ENCODE measurements at regions not wholly inside any gene's neighbourhood (a gene's known extent, or its start where the extent isn't known, plus 50 kb on each side); places are given as distances from the start of the nearest gene placed in this dataset.

GRCh38 chr22:48558016-48558415 is 1269.7 kb downstream of the BRD1 start:
- no peak for DNase-seq (ENCODE audit: low spot score)

GRCh38 chr22:48557473-48557872 is 1270.2 kb downstream of the BRD1 start:
- intact Hi-C loops (cut with DNase I), result no loop called here
- DNase-seq (ENCODE audit: low spot score), result no peak

More at GRCh38 chr22:48558016-48558415, 1269.7 kb downstream of the BRD1 start:
- intact Hi-C loops (cut with DNase I), result no loop called here

DNA sequence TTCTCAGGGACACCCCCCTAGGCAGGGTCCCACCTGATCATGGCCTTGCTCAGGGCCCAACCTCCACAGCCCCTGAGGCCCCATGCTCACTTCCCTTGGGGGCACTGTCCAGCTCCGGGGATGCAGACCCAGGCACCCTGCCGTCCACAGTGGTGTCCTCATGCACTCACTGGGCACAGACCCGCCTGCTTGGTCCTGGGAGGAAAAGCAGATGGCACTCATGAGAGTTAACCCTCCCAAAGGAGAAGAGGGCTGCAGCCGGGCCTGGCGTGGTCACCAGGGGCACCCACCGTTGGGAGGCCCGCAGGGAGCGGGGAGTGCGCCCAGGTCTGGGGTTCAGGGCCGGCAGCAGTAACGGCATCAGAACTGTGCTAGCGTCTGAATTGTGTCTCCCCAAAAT is 1270.9 kb downstream of the BRD1 start:
- intact Hi-C loops (cut with DNase I), result no loop called here
- DNase-seq (ENCODE audit: low spot score), result no peak

GRCh38 chr22:48556222-48556621 is 1271.5 kb downstream of the BRD1 start:
- intact Hi-C loops (cut with DNase I), result no loop called here
- no peak for DNase-seq (ENCODE audit: low spot score)

- DNase-seq (ENCODE audit: low spot score), result no peak
- intact Hi-C loops (cut with DNase I), result no loop called here
These were observed 1272.1 kb downstream of the BRD1 start for GRCh38 chr22:48555606-48556005.

GRCh38 chr22:48554893-48555572 is 1272.6 kb downstream of the BRD1 start:
- intact Hi-C loops (cut with DNase I), result no loop called here
- no peak for DNase-seq (ENCODE audit: low spot score)

GRCh38 chr22:48553694-48554308 is 1273.9 kb downstream of the BRD1 start:
- no peak for DNase-seq (ENCODE audit: low spot score)
- intact Hi-C loops (cut with DNase I), result no loop called here

GRCh38 chr22:48553119-48553518 is 1274.6 kb downstream of the BRD1 start:
- DNase-seq (ENCODE audit: low spot score), result no peak
- intact Hi-C loops (cut with DNase I), result no loop called here

DNA sequence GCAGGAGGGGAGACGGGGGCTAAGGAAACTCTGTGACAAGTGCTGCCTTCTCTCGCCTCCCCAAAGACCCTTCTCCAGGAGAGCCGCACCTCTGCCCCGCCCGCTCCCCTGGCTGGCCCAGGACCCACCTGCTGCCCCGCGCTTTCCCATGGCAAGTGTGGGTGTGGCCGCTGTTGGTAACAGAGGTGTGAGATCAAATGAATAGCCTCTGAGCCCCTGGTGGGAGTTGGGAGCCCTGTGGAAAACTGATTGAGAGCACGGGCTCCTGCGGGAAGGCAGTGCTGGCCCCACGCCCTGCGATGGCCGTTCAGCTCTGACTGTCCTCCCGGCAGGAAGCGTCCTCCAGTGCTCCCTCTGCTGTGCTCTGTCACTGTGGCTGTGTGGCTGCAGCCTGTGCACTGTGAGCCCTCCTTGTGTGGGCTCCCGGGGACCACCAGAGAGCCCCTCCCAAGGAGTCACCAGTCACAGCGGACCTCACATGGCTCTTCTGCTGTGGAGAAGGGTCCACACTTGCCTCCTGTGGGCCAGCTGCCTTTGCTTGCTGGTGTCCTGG is 1275.9 kb downstream of the BRD1 start:
- intact Hi-C loops (cut with DNase I), result no loop called here
- DNase-seq (ENCODE audit: low spot score), result no peak

- no peak for DNase-seq (ENCODE audit: low spot score)
- intact Hi-C loops (cut with DNase I), result no loop called here
These were observed 1276.6 kb downstream of the BRD1 start for GRCh38 chr22:48551061-48551460.

- intact Hi-C loops (cut with DNase I), result loop anchor here in 1 of 2 donors (5.0 kb wide), 1 partner anchor 256 kb away; no protein-coding TSS in a partner anchor
- DNase-seq (ENCODE audit: low spot score), result no peak
These were observed 1279.3 kb downstream of the BRD1 start for GRCh38 chr22:48548391-48548790.

DNA sequence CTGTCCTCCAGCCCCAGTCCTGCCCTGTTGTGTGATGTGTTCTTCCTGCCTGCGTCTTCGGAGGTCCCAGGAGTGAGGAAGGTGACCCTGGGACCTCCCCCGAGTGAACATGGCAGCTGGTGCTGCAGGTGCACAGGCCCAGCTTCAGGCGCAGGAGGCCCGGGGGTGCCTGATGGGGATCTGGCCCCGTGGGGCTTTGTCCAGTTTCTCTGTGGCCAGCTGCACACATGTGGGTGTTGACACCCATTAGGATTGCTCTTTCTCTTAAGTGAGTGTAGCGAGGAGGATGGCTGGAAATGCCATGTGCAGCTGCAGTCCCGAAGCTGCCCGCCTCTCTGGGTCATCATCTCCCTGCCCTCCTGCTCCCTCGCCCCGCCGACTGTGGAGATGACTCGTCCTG is 1279.7 kb downstream of the BRD1 start:
- intact Hi-C loops (cut with DNase I), result loop anchor here in 1 of 2 donors (5.0 kb wide), 1 partner anchor 256 kb away; no protein-coding TSS in a partner anchor
- no peak for DNase-seq (ENCODE audit: low spot score)

GRCh38 chr22:48546653-48547424 is 1280.8 kb downstream of the BRD1 start:
- DNase-seq (ENCODE audit: low spot score), result no peak
- intact Hi-C loops (cut with DNase I), result loop anchor here in 1 of 2 donors (5.0 kb wide), 1 partner anchor 255 kb away; no protein-coding TSS in a partner anchor

DNA sequence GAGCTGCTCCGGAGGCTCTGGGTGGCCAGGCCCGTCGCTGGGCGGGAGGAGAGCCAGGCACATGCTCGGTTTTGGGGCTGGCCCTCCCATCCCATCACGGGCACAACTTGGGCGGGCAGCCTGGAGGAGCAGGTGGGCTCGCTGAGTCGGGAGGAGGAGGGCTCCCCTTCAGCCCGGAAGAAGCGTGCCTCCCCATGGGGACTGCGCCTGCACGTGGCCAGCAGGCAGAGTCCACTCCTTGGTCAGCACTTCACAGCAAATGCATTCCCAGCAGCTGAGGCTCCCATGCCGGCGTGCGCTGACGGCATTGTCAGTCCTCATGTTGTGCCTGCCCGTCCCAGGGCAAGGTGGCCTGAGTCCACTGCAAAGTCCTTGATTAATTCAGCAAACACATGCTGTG is 1281.7 kb downstream of the BRD1 start:
- intact Hi-C loops (cut with DNase I), result loop anchor here in 1 of 2 donors (5.0 kb wide), 1 partner anchor 254 kb away; no protein-coding TSS in a partner anchor

GRCh38 chr22:48541401-48542098 is 1286.1 kb downstream of the BRD1 start:
- no peak for DNase-seq (ENCODE audit: low spot score)
- intact Hi-C loops (cut with DNase I), result loop anchor here in 1 of 2 donors (2.0 kb wide), 1 partner anchor 35 kb away; no protein-coding TSS in a partner anchor

More for the DNA sequence above, 1281.7 kb downstream of the BRD1 start:
- DNase-seq (ENCODE audit: low spot score), result no peak

GRCh38 chr22:48539261-48539660 is 1288.4 kb downstream of the BRD1 start:
- intact Hi-C loops (cut with DNase I), result no loop called here
- no peak for DNase-seq (ENCODE audit: low spot score)

DNA sequence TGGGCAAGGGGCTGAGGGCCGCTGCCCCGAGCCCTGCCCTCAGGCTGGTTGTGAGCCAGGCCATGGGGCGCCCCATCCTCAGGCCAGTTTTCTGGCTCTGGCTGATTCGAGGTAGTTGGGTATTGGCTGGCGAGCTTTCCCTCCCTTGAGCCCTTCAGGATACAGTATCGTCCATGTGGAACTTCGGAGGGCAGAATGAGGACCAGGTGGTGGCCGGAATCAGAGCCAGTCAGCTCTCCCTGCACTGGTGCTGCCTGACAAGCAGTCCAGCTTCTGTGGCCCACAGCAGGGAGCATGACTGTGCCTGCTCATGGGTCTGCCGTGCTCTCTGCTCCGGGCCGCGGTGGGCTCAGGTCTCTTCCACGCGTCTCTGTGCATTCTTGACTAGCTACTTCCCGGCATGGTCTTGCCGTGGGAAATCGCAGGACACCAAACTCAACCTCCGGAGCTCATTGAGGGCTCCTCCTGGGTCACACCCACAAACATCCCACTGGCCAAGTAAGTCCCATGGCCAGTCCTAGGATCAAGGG is 1289.3 kb downstream of the BRD1 start:
- no peak for DNase-seq (ENCODE audit: low spot score)
- intact Hi-C loops (cut with DNase I), result no loop called here

DNA sequence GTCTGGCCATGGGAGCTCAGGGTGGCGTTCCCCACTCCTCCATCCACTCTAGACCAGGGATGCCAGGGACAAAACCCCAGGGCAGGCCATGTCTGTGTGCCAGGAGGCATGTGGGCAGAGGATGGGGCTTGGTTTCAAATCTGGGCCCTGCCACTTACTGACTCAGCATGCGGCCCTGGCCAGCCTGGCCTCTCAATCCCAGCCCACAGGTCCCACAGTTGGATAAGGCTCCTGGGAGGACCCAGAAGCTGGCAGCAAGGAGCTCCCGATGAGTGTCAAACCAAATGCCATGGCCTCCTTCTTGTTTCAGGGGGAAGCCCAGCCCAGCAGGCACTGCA is 1290.4 kb downstream of the BRD1 start:
- DNase-seq (ENCODE audit: low spot score), result no peak
- intact Hi-C loops (cut with DNase I), result no loop called here
